Fibroblast of lung (primary cell): ENCODE measurements at regions not wholly inside any gene's neighbourhood (a gene's known extent, or its start where the extent isn't known, plus 50 kb on each side); places are given as distances from the start of the nearest gene placed in this dataset.

Experiments
- DNase-seq, 2 donors: peaks; one replicate each; pipeline versions ENCODE4 v3.0.0 to v3.0.0-alpha.2; 2010; ENCODE audit warnings: low read depth in 2 of 2
- H2AFZ ChIP-seq: 2 replicates; pipeline ENCODE4 v1.5.1; 2012; ENCODE audit warnings: low read length, control low read depth, inconsistent platforms
- H3K27ac ChIP-seq: 2 replicates; pipeline ENCODE4 v1.5.1; 2011; ENCODE audit warnings: low read length, control low read depth; ENCODE audit not compliant: insufficient read depth
- H3K27me3 ChIP-seq: 2 replicates; pipeline ENCODE4 v1.5.1; 2011; ENCODE audit warnings: mild to moderate bottlenecking, low read length; ENCODE audit not compliant: control insufficient read depth, insufficient read depth
- H3K36me3 ChIP-seq: 2 replicates; pipeline ENCODE4 v1.5.1; 2011; ENCODE audit warnings: low read length; ENCODE audit not compliant: control insufficient read depth, insufficient read depth
- H3K4me1 ChIP-seq: 2 replicates; pipeline ENCODE4 v1.5.1; 2011; ENCODE audit warnings: low read length; ENCODE audit not compliant: control insufficient read depth, insufficient read depth; ENCODE audit errors: extremely low read depth
- H3K4me2 ChIP-seq: 2 replicates; pipeline ENCODE4 v1.5.1; 2011; ENCODE audit warnings: low read length, control low read depth; ENCODE audit not compliant: insufficient read depth; ENCODE audit errors: extremely low read depth
- H3K4me3 ChIP-seq, 4 experiments: fragments of 200-600 bp in 1 of 4; sonication (generic) in 1 of 4; replicated peaks in 1 of 4; 2 replicates each; pipeline ENCODE4 v1.5.1; 2011 to 2016; ENCODE audit warnings: low read length in 4 of 4, low read depth in 3 of 4, mild to moderate bottlenecking in 3 of 4, control low read depth in 2 of 4, inconsistent platforms in 1 of 4, mixed read lengths in 1 of 4; ENCODE audit not compliant: insufficient read depth in 1 of 4; ENCODE audit errors: control extremely low read depth in 1 of 4
- H3K79me2 ChIP-seq: 2 replicates; pipeline ENCODE4 v1.5.1; 2012; ENCODE audit warnings: mild to moderate bottlenecking, low read length, inconsistent platforms; ENCODE audit not compliant: control insufficient read depth, insufficient read depth
- H3K9ac ChIP-seq: 2 replicates; pipeline ENCODE4 v1.5.1; 2011; ENCODE audit warnings: mild to moderate bottlenecking, low read length, control low read depth; ENCODE audit not compliant: insufficient read depth
- H3K9me3 ChIP-seq: 2 replicates; pipeline ENCODE4 v1.5.1; 2012; ENCODE audit warnings: low read depth, low read length; ENCODE audit not compliant: control insufficient read depth, insufficient read depth
- H4K20me1 ChIP-seq: 2 replicates; pipeline ENCODE4 v1.5.1; 2011; ENCODE audit warnings: low read length; ENCODE audit not compliant: control insufficient read depth, insufficient read depth; ENCODE audit errors: extremely low read depth
- EZH2 ChIP-seq: IDR thresholded peaks from 2 replicates; pipeline ENCODE4 v1.5.1; 2012; ENCODE audit warnings: low read length, control low read depth, mild to moderate bottlenecking; ENCODE audit errors: missing control alignments
- TF ChIP-seq, protein P1 (sequence below), 2 donors: IDR thresholded peaks in 1 of 2; conservative IDR thresholded peaks in 1 of 2; 1 replicate in 1 of 2; 2 replicates in 1 of 2; pipeline ENCODE4 v1.5.1; 2011 to 2012; ENCODE audit warnings: low read length in 2 of 2, control low read depth in 1 of 2, inconsistent platforms in 1 of 2, low read depth in 1 of 2, mild to moderate bottlenecking in 1 of 2

DNA sequence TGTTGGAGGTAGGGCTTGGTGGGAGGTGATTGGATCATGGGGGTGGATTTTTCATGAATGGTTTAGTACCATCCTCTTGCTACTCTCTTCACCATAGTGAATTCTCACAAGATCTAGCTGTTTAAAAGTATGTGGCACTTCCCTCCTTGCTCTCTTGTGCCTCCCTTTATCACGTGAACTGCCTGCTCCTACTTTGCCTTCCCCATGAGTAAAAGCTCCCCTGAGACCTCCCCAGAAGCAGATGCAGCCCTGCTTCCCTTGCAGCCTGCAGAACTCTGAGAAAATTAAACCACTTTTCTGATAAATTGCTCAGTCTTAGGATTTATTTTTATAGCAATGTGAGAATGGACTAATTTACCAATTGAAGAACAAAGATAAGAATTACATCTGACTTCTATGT, 223.1 kb downstream of the RNF144A start:
- TF ChIP-seq EZH2: no peak
- TF ChIP-seq, protein P1, sequence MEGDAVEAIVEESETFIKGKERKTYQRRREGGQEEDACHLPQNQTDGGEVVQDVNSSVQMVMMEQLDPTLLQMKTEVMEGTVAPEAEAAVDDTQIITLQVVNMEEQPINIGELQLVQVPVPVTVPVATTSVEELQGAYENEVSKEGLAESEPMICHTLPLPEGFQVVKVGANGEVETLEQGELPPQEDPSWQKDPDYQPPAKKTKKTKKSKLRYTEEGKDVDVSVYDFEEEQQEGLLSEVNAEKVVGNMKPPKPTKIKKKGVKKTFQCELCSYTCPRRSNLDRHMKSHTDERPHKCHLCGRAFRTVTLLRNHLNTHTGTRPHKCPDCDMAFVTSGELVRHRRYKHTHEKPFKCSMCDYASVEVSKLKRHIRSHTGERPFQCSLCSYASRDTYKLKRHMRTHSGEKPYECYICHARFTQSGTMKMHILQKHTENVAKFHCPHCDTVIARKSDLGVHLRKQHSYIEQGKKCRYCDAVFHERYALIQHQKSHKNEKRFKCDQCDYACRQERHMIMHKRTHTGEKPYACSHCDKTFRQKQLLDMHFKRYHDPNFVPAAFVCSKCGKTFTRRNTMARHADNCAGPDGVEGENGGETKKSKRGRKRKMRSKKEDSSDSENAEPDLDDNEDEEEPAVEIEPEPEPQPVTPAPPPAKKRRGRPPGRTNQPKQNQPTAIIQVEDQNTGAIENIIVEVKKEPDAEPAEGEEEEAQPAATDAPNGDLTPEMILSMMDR (conservative IDR thresholded peaks at IDR 0.05 in 1 of 2, IDR thresholded peaks at IDR 0.05 in 1 of 2; ENCODE audit: low read depth in 1 of 2, low read length in 2 of 2): no peak
- no peaks in the 10 kb centered on the region for H3K27me3 ChIP-seq
- H2AFZ ChIP-seq: no peak overlapping the region

DNA sequence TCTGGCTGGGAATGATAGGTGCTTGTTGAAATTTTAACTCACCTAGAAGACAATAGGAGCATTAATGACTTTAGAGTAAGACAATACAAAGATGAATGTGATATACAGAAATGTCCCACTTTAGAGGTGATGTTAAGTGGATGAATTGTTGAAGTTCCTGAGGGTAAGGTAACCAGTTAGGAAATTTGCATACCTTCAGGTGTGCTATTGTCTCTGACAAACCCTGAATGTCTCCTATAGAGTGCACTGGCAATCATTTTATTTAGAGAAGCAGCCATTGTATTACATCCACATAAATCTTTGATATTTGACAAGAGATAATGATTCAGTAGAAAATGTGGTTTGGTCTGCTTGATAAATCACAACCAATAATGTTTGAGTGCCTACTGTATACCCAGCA, 228.5 kb downstream of the RNF144A start:
- Histone ChIP-seq H3K27ac (no peak overlapping the region), H3K4me1 (no peaks in the 10 kb centered on the region), H3K27me3 (no peaks in the 10 kb centered on the region), H3K4me2 (no peak overlapping the region), H4K20me1 (no peaks in the 10 kb centered on the region), H3K9me3 (no peaks in the 10 kb centered on the region), H3K79me2 (no peaks in the 10 kb centered on the region), H3K36me3 (no peaks in the 10 kb centered on the region), H3K4me3 (no peak overlapping the region), H3K9ac (no peak overlapping the region), H2AFZ (no peak overlapping the region)
- no peak for DNase-seq
- TF ChIP-seq, protein P1 (conservative IDR thresholded peaks at IDR 0.05 in 1 of 2, IDR thresholded peaks at IDR 0.05 in 1 of 2; ENCODE audit: low read depth in 1 of 2, low read length in 2 of 2): no peak
- TF ChIP-seq EZH2: no peak

More for the DNA sequence above, 223.1 kb downstream of the RNF144A start:
- no peaks in the 10 kb centered on the region for H4K20me1 ChIP-seq
- no peaks in the 10 kb centered on the region for H3K36me3 ChIP-seq
- H3K79me2 ChIP-seq: no peaks in the 10 kb centered on the region
- H3K4me2 ChIP-seq: no peak overlapping the region
- H3K4me3 ChIP-seq: no peak overlapping the region
- no peak overlapping the region for H3K9ac ChIP-seq
- H3K9me3 ChIP-seq: no peaks in the 10 kb centered on the region
- no peaks in the 10 kb centered on the region for H3K4me1 ChIP-seq
- no peak for DNase-seq
- no peak overlapping the region for H3K27ac ChIP-seq

DNA sequence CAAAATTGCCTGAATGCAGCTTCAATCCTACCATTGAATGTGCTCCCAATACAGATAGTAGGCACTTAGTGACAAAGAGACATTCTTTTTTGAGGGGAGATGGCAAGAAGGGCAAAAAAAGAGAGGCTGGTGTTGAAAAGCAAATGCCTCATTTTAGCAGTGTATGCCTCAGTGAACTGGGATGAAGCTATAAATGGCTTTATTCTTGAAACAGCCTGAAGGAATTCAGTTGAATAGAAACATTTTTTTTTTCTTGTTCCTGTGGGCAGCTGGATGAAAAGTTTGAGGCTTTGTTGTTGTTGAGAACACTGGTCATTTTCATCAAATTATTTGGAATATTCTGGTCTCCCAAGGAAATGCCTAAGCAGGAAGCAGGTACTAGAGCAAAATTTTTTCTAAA, 228.9 kb downstream of the RNF144A start:
- TF ChIP-seq, protein P1 (conservative IDR thresholded peaks at IDR 0.05 in 1 of 2, IDR thresholded peaks at IDR 0.05 in 1 of 2; ENCODE audit: low read depth in 1 of 2, low read length in 2 of 2): no peak
- TF ChIP-seq EZH2: no peak
- Histone ChIP-seq H3K4me2 (no peak overlapping the region), H3K27ac (no peak overlapping the region), H3K27me3 (no peaks in the 10 kb centered on the region), H4K20me1 (no peaks in the 10 kb centered on the region), H2AFZ (no peak overlapping the region), H3K9ac (no peak overlapping the region), H3K9me3 (no peaks in the 10 kb centered on the region), H3K4me1 (no peaks in the 10 kb centered on the region), H3K79me2 (no peaks in the 10 kb centered on the region), H3K4me3 (no peak overlapping the region), H3K36me3 (no peaks in the 10 kb centered on the region)
- no peak for DNase-seq
